NCI-H446 treated with DMSO at 0.1 percent for 48 hours (cell line): ENCODE measurements at regions not wholly inside any gene's neighbourhood (a gene's known extent, or its start where the extent isn't known, plus 50 kb on each side); places are given as distances from the start of the nearest gene placed in this dataset.
A peak's percentile ranks its signal among the peaks of the same experiment; 100 is the strongest.

Source experiments
- DNase-seq: peaks from one replicate; lab custom pipeline; 2025; lab: John Stamatoyannopoulos, UW

- DNase-seq: no peak
Measured at GRCh38 chr22:27389727-27390075, 411.9 kb downstream of the MN1 start.

GRCh38 chr22:27391092-27391770, 410.3 kb downstream of the MN1 start:
- no peak for DNase-seq

- no peak for DNase-seq
Measured at GRCh38 chr22:27393371-27393770, 408.2 kb downstream of the MN1 start.

DNA sequence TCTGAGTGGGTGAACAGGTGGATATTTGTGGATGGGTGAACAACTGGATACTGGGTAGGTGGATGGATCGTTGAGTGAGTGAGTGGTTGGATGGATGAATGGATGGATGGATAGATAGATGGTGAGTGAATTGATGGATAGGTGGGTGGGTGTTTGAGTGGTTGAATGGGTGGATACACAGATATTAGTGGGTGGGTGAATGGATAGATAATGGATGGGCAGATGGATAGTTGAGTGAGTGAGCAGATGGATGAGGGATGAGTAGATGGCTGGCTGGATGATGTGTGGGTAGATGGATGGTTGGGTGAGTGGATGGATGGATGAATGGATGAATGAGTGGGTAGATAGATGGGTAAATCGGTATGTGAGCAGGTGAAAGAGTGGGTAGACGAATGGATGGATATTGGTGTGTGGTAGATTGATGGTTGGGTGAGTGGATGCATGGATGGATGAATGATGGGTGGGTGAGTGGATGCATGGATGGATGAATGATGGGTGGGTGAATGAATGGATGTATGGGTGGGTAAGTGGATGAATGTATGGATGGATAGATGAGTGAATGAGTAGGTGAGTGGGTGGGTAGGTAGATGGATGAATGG, 406.7 kb downstream of the MN1 start:
- DNase-seq: no peak

GRCh38 chr22:27397036-27397953, 404.3 kb downstream of the MN1 start:
- DNase-seq: no peak

- no peak for DNase-seq
Measured at GRCh38 chr22:27397954-27398342, 403.6 kb downstream of the MN1 start.

GRCh38 chr22:27399161-27399560, 402.4 kb downstream of the MN1 start:
- no peak for DNase-seq

- no peak for DNase-seq
Measured at GRCh38 chr22:27400811-27401210, 400.7 kb downstream of the MN1 start.

- DNase-seq: no peak
Measured at GRCh38 chr22:27401321-27401720, 400.2 kb downstream of the MN1 start.

DNA sequence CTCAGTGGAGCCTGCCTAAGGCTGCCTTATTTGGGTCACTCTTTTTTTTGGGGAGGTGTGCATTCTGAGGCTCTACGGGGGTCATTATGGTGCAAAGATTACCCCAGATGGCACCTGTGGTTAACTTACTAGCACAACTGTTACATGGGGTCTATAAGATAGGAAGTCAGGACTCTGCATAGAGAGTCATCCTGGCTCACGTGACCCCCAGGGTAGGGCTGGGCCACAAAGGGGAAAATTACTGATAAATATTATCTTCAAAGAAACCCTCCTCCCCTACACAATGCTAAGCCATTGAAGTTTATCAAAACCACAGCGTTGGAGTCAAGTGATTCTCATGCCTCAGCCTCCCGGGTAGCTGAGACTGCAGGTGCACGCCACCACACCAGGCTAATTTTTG, 397.1 kb downstream of the MN1 start:
- no peak for DNase-seq

GRCh38 chr22:27405672-27406388, 395.7 kb downstream of the MN1 start:
- DNase-seq: no peak

DNA sequence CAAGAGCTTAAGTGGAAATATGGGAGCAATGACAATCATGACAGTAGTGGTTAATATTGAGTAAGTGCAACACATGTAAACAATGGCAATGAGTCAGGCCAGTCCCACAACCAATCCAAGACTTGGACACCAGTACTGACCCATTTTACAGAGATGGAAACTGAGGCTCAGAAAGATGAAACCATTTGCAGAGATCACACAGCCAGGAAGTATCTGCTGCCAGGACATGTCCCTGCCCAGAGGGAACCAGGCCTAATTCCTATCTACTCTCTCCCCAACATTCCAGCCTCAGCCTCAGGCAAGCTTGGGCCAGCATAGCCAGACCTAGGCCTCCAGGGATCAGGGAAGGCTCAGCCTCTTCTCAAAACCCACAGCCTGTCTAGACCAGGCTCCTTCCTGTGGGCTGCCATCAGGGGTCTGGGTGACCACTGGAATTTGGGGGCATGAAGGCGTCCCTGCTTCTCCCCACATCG, 395.1 kb downstream of the MN1 start:
- DNase-seq: no peak

- DNase-seq: no peak
Measured at GRCh38 chr22:27407369-27407985, 394.1 kb downstream of the MN1 start.

GRCh38 chr22:27408068-27408467, 393.5 kb downstream of the MN1 start:
- DNase-seq: no peak

DNA sequence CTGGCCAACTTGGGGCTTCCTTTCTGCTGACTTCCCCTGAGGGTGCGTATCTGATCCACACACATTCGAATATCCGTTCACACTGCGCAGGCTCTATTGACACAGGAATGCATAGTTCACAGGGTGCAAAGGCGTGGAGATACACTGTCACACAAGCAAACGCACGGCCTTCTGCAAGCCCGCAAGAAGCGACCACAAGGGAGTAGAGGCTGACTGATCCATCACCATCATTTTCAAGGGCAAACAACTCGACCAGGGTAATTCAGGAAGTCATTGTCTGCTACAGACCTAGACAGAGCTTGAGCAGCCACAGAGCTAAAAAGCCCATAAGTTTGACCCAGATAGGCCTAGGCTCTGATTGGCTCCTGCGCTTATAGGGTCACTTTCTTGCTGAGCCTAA, 392.3 kb downstream of the MN1 start:
- no peak for DNase-seq

GRCh38 chr22:27412866-27413445, 388.6 kb downstream of the MN1 start:
- DNase-seq: peak; percentile 59

- DNase-seq: no peak
Measured at GRCh38 chr22:27413702-27414101, 387.9 kb downstream of the MN1 start.

GRCh38 chr22:27416511-27417420, 384.8 kb downstream of the MN1 start:
- peak; percentile 49 for DNase-seq

DNA sequence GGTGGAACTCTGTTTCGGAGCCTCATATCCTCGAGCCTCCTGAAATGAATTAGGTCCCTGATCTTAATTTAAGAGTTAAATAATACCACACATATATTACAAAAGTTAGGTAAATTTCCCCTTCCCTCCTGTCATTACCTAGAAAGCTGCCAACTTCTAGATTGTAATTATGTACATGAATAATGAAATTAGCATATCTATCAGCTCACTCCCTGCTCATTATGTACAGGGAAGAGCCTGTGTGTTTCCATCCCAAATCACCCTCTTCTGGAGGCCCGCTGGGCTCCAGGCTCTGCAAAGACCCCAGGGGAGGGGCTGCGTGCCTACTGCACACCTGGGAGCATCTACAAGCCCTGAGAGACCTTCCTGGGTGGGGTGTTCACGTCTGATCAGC, 384.1 kb downstream of the MN1 start:
- no peak for DNase-seq

DNA sequence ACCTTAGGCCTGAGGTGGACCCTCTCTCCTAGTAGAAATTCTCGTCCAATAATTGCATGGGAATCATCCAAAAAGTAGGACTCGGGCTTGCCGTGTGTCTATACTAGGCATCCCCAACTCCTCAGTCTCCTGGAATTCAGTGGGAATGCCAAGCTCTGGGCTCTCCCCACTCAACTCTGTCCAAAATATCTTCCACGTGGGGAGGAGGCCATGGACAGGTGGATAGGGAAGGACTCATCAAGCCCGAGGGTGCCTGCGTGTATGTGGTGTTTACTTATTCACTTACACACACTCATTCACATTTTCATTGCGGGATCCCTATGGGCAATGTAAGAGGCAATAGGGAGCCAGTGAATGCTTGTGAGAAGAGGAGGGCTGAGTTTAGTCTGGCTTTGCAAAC, 383.3 kb downstream of the MN1 start:
- DNase-seq: no peak
